Posterior cingulate gyrus (tissue), 11 donors: ENCODE measurements at regions not wholly inside any gene's neighbourhood (a gene's known extent, or its start where the extent isn't known, plus 50 kb on each side); places are given as distances from the start of the nearest gene placed in this dataset.
"Not testable (repeated sequence)": the region's sequence is repeated elsewhere in the genome, so short reads cannot be mapped to it uniquely, and the experiment has no call there.

Experiments
- DNase-seq, 10 donors: peaks; one replicate each; pipeline versions ENCODE4 v3.0.0 to v3.0.0-alpha.2; 2020 to 2021; ENCODE audit warnings: mixed read lengths in 3 of 10
- intact Hi-C: fragments of 100-400 bp; cut with DNase I; formaldehyde crosslinking; loops from one replicate; pipeline ENCODE4 v1.15.1; 2023

GRCh38 chr15:56812961-56813360 is 79.7 kb upstream of the ZNF280D start:
- no peak for DNase-seq
- intact Hi-C loops, result no loop called here

GRCh38 chr15:56812221-56812620 is 78.9 kb upstream of the ZNF280D start:
- intact Hi-C loops, result no loop called here
- no peak for DNase-seq

GRCh38 chr15:56811586-56811985 is 78.3 kb upstream of the ZNF280D start:
- intact Hi-C loops, result no loop called here
- DNase-seq, result no peak

DNA sequence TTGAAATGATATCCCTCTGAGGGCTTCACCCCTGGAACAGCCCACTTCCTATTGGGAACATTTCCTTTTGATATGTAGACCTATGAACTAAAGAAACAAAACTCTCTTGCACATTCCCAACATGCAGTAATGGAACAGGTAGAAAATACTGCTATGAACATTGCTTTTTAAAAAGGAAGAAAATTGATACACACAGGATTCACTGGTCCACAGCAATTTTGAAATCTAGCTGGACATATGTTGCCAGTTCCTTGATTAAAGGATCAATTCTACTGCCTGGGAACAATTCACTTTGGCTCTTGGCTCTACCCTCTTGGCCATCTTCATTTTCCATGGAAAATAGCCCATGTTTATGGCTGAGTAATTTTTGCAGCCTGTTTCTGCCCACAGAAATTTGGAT is 74.9 kb upstream of the ZNF280D start:
- intact Hi-C loops, result loop anchor here (5.0 kb wide), 1 partner anchor 329 kb away; no protein-coding TSS in a partner anchor
- no peak for DNase-seq

DNA sequence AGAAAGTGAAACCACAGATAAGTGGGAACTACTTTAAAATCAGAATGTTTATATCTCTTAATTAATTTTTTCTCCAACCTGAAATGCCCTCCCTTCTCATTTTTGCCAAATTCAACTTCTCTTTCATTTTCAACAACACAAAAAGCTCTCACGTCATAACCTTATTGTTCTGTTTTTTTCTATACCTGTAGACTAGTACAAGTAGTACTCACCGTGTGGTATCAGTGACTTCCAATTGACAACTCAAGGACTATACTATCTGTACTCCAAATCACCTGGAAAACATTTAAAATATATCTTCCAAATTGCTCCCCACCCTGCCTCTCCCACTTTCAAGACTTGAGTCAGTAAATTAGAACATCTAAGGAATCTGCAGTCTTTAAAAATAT is 72.8 kb upstream of the ZNF280D start:
- no peak for DNase-seq
- intact Hi-C loops, result loop anchor here (5.0 kb wide), 1 partner anchor 331 kb away; no protein-coding TSS in a partner anchor

GRCh38 chr15:56805466-56806147 is 72.3 kb upstream of the ZNF280D start:
- DNase-seq, result peak in 3 of 10 donors; percentile 6 to 30 (median 24)
- intact Hi-C loops, result loop anchor here (5.0 kb wide), 1 partner anchor 332 kb away; no protein-coding TSS in a partner anchor

GRCh38 chr15:56804938-56805337 is 71.6 kb upstream of the ZNF280D start:
- no peak for DNase-seq
- intact Hi-C loops, result loop anchor here (5.0 kb wide), 1 partner anchor 332 kb away; no protein-coding TSS in a partner anchor

- DNase-seq, result no peak
- intact Hi-C loops, result no loop called here
Observed at GRCh38 chr15:56804279-56804678, 71.0 kb upstream of the ZNF280D start.

DNA sequence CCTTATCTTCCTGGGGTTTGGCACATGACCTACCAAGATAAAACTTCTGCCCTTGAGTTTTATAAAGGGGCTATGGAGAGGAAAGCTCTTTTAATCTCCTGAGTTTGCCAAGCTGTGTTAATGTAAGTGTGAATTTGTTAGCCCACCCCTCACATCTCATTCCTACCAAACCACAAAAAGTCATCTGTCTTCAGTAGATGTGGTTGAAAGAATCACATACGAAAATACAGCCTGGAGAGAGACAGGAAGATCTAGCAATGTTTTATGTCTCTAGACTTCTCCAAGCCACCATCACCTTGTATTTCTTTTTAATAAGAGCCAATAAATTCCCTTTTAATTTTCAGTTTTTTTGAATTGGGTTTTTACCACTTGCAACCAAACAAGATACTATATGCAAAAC is 68.9 kb upstream of the ZNF280D start:
- no peak for DNase-seq
- intact Hi-C loops, result no loop called here

- intact Hi-C loops, result no loop called here
Observed at GRCh38 chr15:56798639-56799038, 65.3 kb upstream of the ZNF280D start.

DNA sequence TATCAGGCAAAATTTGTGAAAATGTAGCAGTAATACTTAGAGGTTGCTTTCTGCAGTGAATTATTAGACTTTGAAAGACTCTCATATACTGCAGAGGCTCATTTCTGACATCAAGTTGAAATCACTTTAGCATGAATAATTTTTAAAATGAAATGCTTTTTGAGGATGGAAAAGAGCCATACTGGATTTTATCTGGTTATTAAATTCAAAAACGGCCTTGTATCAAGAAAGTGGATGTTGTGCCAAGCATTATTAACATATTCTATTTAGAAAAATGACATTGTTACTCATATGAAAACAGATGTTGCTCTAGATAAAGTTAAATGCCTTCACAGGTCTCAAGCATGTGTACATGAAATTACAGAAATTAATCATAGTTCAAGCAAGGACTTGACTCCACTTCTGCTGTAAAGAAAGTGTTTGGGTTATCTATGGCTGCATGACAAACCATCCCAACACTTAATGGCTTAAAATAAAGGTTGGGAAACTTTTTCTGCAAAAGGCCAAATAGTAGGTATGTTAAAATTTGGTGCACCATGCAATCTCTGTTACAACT is 64.5 kb upstream of the ZNF280D start:
- intact Hi-C loops, result no loop called here
- no peak for DNase-seq

More at GRCh38 chr15:56798639-56799038, 65.3 kb upstream of the ZNF280D start:
- no peak for DNase-seq

- no peak for DNase-seq
- intact Hi-C loops, result no loop called here
Observed at GRCh38 chr15:56795502-56795901, 62.2 kb upstream of the ZNF280D start.

- no peak for DNase-seq
- intact Hi-C loops, result no loop called here
Observed at GRCh38 chr15:56794553-56795329, 61.4 kb upstream of the ZNF280D start.

- no peak for DNase-seq
- intact Hi-C loops, result no loop called here
Observed at GRCh38 chr15:56794165-56794552, 60.9 kb upstream of the ZNF280D start.

- intact Hi-C loops, result no loop called here
- DNase-seq, result no peak
Observed at GRCh38 chr15:56792211-56792610, 58.9 kb upstream of the ZNF280D start.

- intact Hi-C loops, DNase-seq: not testable (repeated sequence)
Observed at GRCh38 chr15:56791521-56791920, 58.2 kb upstream of the ZNF280D start.

DNA sequence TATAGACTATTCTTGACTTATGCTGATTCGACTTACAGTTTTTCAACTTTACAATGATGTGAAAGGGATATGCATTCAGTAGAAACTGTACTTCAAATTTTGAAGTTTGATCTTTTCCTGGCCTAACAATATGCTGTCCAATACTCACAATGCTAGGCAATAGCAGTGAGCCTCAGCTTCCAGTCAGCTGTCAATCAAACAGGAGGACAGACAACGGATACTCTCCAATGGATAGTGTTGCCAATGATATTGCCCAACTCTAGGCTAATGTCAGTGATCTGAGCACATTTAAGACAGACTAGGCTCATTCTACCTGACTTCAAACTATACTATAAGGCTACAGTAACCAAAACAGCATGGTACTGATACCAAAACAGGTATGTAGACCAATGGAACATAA is 55.0 kb upstream of the ZNF280D start:
- intact Hi-C loops, result no loop called here
- no peak for DNase-seq

GRCh38 chr15:56786966-56787365 is 53.7 kb upstream of the ZNF280D start:
- intact Hi-C loops, result no loop called here
- no peak for DNase-seq

DNA sequence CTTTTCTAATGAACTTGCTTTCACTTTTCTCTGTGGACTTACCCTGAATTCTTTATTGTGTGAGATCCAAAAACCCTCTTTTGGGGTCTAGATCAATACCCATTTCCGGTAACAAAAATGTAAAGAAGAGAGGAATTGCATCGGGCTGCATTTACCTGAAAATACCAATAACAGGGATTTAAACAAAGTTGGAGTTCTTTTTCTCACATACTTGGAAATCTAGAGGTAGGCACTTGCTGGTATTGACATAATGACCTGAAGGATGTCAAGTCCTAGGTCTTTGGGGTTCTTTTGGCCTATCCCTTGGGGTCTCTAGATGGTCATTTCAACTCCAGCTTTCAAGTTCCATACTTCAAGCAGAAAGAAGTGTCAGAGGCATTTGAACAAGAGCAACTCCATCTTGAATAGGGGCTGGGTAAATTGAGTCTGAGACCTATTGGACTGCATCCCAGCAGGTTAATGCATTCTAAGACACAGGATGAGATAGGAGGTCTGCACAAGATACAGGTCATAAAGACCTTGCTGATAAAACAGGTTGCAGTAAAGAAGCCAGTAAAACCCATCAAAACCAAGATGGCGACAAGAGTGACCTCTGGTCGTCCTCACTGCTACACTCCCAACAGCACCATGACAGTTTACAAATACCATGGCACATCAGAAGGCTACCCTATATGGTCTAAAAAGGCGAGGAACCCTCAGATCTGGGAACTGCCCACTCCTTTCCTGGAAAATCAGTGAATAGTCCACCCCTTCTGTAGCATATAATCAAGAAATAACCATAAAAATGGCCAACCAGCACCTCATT is 50.8 kb upstream of the ZNF280D start:
- no peak for DNase-seq
- intact Hi-C loops, result no loop called here

DNA sequence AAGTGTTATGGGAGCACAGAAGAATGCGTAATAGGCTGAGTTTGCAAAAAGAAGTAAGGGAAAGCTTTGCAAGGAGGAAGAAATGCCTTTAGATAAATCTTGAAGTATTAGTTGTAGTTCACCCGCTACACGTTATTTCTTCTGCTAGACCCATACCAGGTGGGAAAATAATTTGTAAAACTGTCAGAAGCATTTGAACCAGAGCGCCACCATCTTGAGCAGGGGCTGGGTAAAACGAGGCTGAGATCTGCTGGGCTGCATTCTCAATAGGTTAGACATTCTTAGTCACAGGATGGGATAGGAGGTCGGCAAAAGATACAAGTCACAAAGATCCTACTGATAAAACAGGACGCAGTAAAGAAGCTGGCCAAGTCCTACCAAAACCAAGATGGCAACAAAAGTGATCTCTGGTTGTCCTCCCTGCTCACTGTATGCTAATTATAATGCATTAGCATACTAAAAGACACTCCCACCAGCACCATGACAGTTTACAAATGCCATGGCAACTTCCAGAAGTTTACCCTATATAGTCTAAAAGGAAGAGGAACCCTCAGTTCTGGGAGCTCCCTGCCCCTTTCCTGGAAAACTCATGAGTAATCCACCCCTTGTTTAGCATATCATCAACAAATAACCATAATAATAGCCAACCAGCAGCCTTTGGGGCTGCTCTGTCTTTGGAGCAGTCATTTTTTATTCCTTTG is 50.0 kb upstream of the ZNF280D start:
- intact Hi-C loops, result no loop called here
- DNase-seq, result no peak
